ENCODE measurements at regions not wholly inside any gene's neighbourhood (a gene's known extent, or its start where the extent isn't known, plus 50 kb on each side); places are given as distances from the start of the nearest gene placed in this dataset.

DNA sequence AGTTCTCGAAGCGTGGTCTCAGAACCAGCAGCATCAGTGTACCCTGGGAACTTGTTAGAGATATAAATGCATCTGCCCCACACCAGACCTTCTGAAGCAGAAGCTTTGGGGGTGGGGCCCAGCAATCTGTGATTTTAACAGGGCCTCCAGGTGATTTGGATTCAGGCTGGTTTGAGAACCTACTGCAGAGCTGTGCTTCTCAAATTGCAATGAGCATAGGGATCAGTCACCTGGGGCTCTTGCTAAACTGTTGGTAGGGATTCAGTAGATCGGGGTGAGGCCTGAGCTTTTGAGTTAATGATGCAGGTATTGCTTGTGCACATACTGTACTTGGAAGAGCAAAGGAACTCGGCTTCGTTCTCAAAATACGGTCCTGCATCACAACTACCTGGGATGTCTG, 243.6 kb upstream of the PODXL start:
- Histone ChIP-seq H3K9me3 (ENCODE audit: control insufficient read depth, low read depth, low read length) (no peaks in the 10 kb centered on the region), H3K4me2 (ENCODE audit: control insufficient read depth, extremely low read depth, insufficient read depth, low read depth, low read length) (no peak overlapping the region), H4K20me1 (ENCODE audit: control insufficient read depth, extremely low read depth, insufficient read depth, low read length) (no peaks in the 10 kb centered on the region), H3K27me3 (ENCODE audit: control insufficient read depth, extremely low read depth, insufficient read depth, low read length) (no peaks in the 10 kb centered on the region), H3K79me2 (ENCODE audit: control insufficient read depth, insufficient read depth, low read length) (no peaks in the 10 kb centered on the region), H2AFZ (ENCODE audit: control insufficient read depth, low read length) (no peak overlapping the region), H3K27ac (ENCODE audit: control insufficient read depth, insufficient read depth, low read length) (no peak overlapping the region), H3K9ac (ENCODE audit: control insufficient read depth, extremely low read depth, insufficient read depth, low read length) (no peak overlapping the region), H3K9me1 (ENCODE audit: control insufficient read depth, extremely low read depth, insufficient read depth, low read length) (no peaks in the 10 kb centered on the region), H3K4me3 (ENCODE audit: control insufficient read depth in 2 of 3, extremely low read depth in 1 of 3, insufficient read depth in 2 of 3, low read depth in 1 of 3, low read length in 3 of 3) (no peak overlapping the region), H3K4me1 (ENCODE audit: control insufficient read depth, extremely low read depth, insufficient read depth, low read length) (no peaks in the 10 kb centered on the region), H3K36me3 (ENCODE audit: control insufficient read depth in 2 of 2, extremely low read depth in 1 of 2, insufficient read depth in 2 of 2, low read length in 2 of 2) (no peaks in the 10 kb centered on the region)
- FAIRE-seq (no peak), DNase-seq (ENCODE audit: low read depth, low spot score) (no peak)
- dilution Hi-C loops (cut with MboI; ENCODE audit: extremely low pct_ligation_motif_present, low sequenced_read_pairs): no loop called here
- TF ChIP-seq, protein P1, sequence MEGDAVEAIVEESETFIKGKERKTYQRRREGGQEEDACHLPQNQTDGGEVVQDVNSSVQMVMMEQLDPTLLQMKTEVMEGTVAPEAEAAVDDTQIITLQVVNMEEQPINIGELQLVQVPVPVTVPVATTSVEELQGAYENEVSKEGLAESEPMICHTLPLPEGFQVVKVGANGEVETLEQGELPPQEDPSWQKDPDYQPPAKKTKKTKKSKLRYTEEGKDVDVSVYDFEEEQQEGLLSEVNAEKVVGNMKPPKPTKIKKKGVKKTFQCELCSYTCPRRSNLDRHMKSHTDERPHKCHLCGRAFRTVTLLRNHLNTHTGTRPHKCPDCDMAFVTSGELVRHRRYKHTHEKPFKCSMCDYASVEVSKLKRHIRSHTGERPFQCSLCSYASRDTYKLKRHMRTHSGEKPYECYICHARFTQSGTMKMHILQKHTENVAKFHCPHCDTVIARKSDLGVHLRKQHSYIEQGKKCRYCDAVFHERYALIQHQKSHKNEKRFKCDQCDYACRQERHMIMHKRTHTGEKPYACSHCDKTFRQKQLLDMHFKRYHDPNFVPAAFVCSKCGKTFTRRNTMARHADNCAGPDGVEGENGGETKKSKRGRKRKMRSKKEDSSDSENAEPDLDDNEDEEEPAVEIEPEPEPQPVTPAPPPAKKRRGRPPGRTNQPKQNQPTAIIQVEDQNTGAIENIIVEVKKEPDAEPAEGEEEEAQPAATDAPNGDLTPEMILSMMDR (optimal IDR thresholded peaks at IDR 0.05 in 1 of 3, IDR thresholded peaks at IDR 0.05 in 1 of 3, conservative IDR thresholded peaks at IDR 0.05 in 1 of 3; ENCODE audit: extremely low read depth in 1 of 3, insufficient read depth in 2 of 3, low read length in 3 of 3): no peak
- TF ChIP-seq EZH2 (IDR thresholded peaks at IDR 0.05; ENCODE audit: low read length): no peak

DNA sequence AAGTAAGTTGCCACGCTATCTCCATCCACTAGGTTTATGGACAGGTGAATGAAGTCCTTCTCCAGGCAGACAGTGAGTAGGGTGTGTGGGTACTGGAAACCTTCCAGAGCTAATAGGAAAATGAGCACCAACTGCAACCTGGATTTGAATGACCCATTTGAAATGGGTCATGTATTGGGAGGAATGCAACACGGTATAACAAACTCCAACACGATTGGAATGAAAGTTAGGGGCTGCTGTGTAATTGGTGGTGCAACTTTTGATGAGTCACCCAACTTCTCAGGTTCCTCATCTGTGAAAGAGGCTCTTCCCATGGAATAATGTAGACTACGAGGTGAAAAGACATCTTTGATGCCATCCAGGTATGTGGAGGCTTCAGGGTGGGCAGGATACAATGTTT, 241.4 kb upstream of the PODXL start:
- dilution Hi-C loops (cut with MboI; ENCODE audit: extremely low pct_ligation_motif_present, low sequenced_read_pairs): no loop called here
- no peak for FAIRE-seq
- Histone ChIP-seq H3K9me3 (ENCODE audit: control insufficient read depth, low read depth, low read length) (no peaks in the 10 kb centered on the region), H2AFZ (ENCODE audit: control insufficient read depth, low read length) (no peak overlapping the region), H3K79me2 (ENCODE audit: control insufficient read depth, insufficient read depth, low read length) (no peaks in the 10 kb centered on the region), H3K4me1 (ENCODE audit: control insufficient read depth, extremely low read depth, insufficient read depth, low read length) (no peaks in the 10 kb centered on the region), H3K27ac (ENCODE audit: control insufficient read depth, insufficient read depth, low read length) (no peak overlapping the region), H3K4me3 (ENCODE audit: control insufficient read depth in 2 of 3, extremely low read depth in 1 of 3, insufficient read depth in 2 of 3, low read depth in 1 of 3, low read length in 3 of 3) (no peak overlapping the region), H3K27me3 (ENCODE audit: control insufficient read depth, extremely low read depth, insufficient read depth, low read length) (no peaks in the 10 kb centered on the region), H3K9ac (ENCODE audit: control insufficient read depth, extremely low read depth, insufficient read depth, low read length) (no peak overlapping the region), H4K20me1 (ENCODE audit: control insufficient read depth, extremely low read depth, insufficient read depth, low read length) (no peaks in the 10 kb centered on the region), H3K36me3 (ENCODE audit: control insufficient read depth in 2 of 2, extremely low read depth in 1 of 2, insufficient read depth in 2 of 2, low read length in 2 of 2) (no peaks in the 10 kb centered on the region), H3K4me2 (ENCODE audit: control insufficient read depth, extremely low read depth, insufficient read depth, low read depth, low read length) (no peak overlapping the region), H3K9me1 (ENCODE audit: control insufficient read depth, extremely low read depth, insufficient read depth, low read length) (no peaks in the 10 kb centered on the region)
- TF ChIP-seq, protein P1 (optimal IDR thresholded peaks at IDR 0.05 in 1 of 3, IDR thresholded peaks at IDR 0.05 in 1 of 3, conservative IDR thresholded peaks at IDR 0.05 in 1 of 3; ENCODE audit: extremely low read depth in 1 of 3, insufficient read depth in 2 of 3, low read length in 3 of 3): no peak
- no peak for TF ChIP-seq EZH2 (IDR thresholded peaks at IDR 0.05; ENCODE audit: low read length)
- no peak for DNase-seq (ENCODE audit: low read depth, low spot score)
